Brain microvascular endothelial cell (primary cell): ENCODE measurements at regions not wholly inside any gene's neighbourhood (a gene's known extent, or its start where the extent isn't known, plus 50 kb on each side); places are given as distances from the start of the nearest gene placed in this dataset.
"Not testable (repeated sequence)": the region's sequence is repeated elsewhere in the genome, so short reads cannot be mapped to it uniquely, and the experiment has no call there.

Source experiments
- DNase-seq: peaks from one replicate; pipeline ENCODE4 v3.0.0-alpha.2; 2020
- H3K27ac ChIP-seq: fragments of 250-450 bp; sonication (Bioruptor Pico); 2 replicates; pipeline ENCODE4 v1.5.1; 2020; ENCODE audit warnings: mild to moderate bottlenecking, moderate library complexity
- H3K27me3 ChIP-seq: fragments of 250-450 bp; sonication (Bioruptor Pico); replicated peaks from 2 replicates; pipeline ENCODE4 v1.5.1; 2020; ENCODE audit warnings: mild to moderate bottlenecking
- H3K36me3 ChIP-seq: fragments of 250-450 bp; sonication (Bioruptor Pico); replicated peaks from 2 replicates; pipeline ENCODE4 v1.5.1; 2020; ENCODE audit warnings: mild to moderate bottlenecking
- H3K4me3 ChIP-seq: 2 replicates; pipeline ENCODE4 v1.5.1; 2011; ENCODE audit warnings: low read depth, mild to moderate bottlenecking, control low read depth, low read length, moderate library complexity
- in situ Hi-C: cut with HindIII; loops from 2 replicates; pipeline ENCODE4 v1.10.0; 2017; ENCODE audit warnings: low sequenced_read_pairs, low pct_ligation_motif_present
- TF ChIP-seq, protein P1 (sequence below): IDR thresholded peaks from 2 replicates; pipeline ENCODE4 v1.5.1; 2011; ENCODE audit warnings: low read depth, mild to moderate bottlenecking, moderate library complexity, low read length, control low read depth, inconsistent platforms; ENCODE audit errors: missing control alignments

DNA sequence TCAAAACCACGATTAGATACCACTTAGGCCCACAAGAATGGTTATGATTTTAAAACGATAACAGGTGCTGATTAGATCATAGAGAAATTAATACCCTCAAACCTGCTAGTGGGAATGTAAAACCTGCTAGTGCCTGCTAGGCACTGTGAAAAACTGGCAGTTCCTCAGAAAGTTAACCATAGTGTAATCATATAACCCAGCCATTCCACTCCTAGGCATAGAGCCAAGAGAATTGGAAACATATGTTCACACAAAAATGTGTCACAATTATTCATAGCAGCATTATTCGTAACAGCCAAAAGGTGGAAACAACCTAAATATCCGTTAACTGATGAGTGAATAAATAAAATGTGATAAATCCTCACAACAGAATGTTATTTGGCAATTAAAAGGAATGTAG lies 122.2 kb upstream of the SYN3 start:
- H3K4me3 ChIP-seq: no peak overlapping the region
- in situ Hi-C loops: no loop called here
- no peaks in the 10 kb centered on the region for H3K36me3 ChIP-seq
- H3K27me3 ChIP-seq: no peaks in the 10 kb centered on the region
- no peak overlapping the region for H3K27ac ChIP-seq
- no peak for DNase-seq
- TF ChIP-seq, protein P1, sequence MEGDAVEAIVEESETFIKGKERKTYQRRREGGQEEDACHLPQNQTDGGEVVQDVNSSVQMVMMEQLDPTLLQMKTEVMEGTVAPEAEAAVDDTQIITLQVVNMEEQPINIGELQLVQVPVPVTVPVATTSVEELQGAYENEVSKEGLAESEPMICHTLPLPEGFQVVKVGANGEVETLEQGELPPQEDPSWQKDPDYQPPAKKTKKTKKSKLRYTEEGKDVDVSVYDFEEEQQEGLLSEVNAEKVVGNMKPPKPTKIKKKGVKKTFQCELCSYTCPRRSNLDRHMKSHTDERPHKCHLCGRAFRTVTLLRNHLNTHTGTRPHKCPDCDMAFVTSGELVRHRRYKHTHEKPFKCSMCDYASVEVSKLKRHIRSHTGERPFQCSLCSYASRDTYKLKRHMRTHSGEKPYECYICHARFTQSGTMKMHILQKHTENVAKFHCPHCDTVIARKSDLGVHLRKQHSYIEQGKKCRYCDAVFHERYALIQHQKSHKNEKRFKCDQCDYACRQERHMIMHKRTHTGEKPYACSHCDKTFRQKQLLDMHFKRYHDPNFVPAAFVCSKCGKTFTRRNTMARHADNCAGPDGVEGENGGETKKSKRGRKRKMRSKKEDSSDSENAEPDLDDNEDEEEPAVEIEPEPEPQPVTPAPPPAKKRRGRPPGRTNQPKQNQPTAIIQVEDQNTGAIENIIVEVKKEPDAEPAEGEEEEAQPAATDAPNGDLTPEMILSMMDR: no peak

DNA sequence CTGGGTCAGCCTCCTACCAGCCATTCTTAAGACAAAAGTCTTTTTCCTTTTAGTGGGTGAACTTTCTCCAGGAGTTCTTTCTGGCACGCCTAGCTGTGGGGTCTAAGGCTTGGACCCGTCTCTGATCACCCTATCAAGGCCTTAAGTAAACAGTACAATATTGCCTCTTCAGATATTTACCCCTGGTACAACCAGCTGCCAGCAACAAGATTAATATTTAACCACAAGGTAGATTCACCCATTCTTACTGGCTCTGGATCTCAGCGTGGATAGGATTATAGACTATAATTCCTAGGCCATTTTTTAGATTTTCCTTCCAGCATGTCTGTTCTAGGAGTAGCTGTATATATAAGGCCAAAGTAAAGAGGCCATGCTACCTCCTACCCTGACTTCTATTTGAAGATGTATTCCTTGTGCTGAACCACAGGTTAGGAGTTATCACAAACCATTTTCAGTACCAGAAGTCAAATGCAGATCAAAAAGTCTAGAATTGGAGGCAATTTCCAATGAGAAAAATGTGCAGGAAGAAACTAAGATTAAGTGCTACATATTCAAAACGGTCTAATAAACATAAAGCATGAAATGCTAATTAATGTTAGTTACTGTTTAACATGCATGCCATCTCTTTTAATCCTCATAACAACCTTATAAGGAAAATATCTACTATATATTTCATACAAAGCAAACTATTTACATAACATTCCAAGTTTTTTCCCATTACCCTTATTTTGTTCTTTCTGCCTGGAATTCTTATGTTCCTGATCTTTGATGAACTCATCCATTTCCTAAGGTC lies 110.0 kb upstream of the SYN3 start:
- TF ChIP-seq, protein P1: no peak
- H3K27ac ChIP-seq: no peak overlapping the region
- H3K27me3 ChIP-seq: no peaks in the 10 kb centered on the region
- no peak overlapping the region for H3K4me3 ChIP-seq
- no peak for DNase-seq
- in situ Hi-C loops: no loop called here
- H3K36me3 ChIP-seq: no peaks in the 10 kb centered on the region

DNA sequence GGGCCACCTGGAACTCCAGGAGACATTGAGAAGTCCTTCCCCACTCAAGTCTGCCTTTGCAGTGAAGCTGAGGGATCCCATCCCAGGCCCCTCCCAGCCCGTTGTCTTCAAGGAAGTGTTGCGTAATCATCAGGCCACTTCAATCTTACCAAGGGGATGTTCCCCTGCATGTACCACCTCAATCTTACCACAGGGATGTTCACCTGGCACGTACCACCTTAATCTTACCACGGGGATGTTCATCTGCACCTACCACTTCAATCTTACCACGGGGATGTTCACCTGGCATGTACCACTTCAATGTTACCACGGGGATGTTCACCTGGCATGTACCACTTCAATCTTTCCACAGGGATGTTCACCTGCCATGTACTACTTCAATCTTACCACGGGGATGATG lies 108.0 kb upstream of the SYN3 start:
- TF ChIP-seq, protein P1: no peak
- H3K27ac ChIP-seq: no peak overlapping the region
- in situ Hi-C loops: no loop called here
- no peak overlapping the region for H3K4me3 ChIP-seq
- no peaks in the 10 kb centered on the region for H3K36me3 ChIP-seq
- H3K27me3 ChIP-seq: no peaks in the 10 kb centered on the region
- DNase-seq: no peak

DNA sequence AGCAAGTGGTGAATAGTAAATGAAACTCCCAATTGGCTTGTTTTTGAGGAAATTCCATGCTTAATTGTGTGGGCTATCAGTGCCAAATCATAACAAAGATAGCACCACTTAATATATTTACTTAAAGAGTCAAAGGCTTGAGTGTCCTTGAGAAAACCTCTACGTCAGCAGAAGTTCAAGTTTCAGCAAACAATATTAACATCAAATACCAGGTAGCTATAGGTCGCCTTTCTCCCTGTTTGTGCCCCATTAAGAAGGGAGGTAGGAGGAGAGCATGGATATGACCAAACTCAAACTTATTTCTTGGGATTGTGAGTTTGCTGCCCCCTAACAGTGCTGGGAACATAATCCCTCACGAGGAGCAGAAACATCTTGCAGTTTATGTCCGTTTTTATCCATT lies 105.6 kb upstream of the SYN3 start:
- no peak for DNase-seq
- TF ChIP-seq, protein P1: no peak
- H3K27ac ChIP-seq: no peak overlapping the region
- no peaks in the 10 kb centered on the region for H3K36me3 ChIP-seq
- in situ Hi-C loops: no loop called here
- H3K4me3 ChIP-seq: no peak overlapping the region
- no peaks in the 10 kb centered on the region for H3K27me3 ChIP-seq

DNA sequence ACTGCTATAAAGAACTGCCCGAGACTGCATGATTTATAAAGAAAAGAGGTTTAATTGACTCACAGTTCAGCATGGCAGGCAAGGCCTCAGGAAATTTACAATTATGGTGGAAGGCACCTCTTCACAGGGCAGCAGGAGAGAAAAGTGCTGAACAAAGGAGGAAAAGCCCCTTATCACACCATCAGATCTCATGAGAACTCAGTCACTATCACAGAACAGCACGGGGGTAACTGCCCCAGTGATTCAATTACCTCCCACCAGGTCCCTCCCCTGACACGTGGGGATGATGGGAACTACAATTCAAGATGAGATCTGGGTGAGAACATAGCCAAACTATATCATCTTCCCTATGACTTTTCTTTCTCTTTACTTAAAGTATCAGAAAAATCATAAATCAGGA lies 104.0 kb upstream of the SYN3 start:
- Histone ChIP-seq H3K36me3 (no peaks in the 10 kb centered on the region), H3K27me3 (no peaks in the 10 kb centered on the region), H3K27ac (no peak overlapping the region), H3K4me3 (no peak overlapping the region)
- in situ Hi-C loops: no loop called here
- DNase-seq: no peak
- TF ChIP-seq, protein P1: no peak

DNA sequence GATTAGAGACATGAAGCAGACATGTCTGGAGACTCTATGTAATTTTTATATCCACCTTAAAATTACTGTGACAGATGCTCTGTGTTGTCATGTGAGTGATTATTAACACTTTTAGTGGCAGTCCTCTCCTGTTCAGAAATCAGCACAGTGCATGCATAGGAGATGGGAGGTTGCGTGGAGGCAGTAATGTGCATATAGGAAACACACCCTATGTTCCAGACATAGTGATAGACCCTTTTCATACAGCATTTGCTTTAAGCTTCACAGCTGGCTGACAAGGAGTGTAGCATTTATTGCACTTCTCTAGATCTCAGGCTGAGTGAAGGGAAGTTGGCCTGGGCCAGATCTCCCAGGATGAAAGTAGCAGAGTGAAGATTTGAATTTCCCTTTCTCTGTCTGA lies 102.3 kb upstream of the SYN3 start:
- DNase-seq: no peak
- no peak overlapping the region for H3K4me3 ChIP-seq
- H3K27me3 ChIP-seq: no peaks in the 10 kb centered on the region
- H3K36me3 ChIP-seq: no peaks in the 10 kb centered on the region
- in situ Hi-C loops: no loop called here
- TF ChIP-seq, protein P1: no peak
- H3K27ac ChIP-seq: no peak overlapping the region

DNA sequence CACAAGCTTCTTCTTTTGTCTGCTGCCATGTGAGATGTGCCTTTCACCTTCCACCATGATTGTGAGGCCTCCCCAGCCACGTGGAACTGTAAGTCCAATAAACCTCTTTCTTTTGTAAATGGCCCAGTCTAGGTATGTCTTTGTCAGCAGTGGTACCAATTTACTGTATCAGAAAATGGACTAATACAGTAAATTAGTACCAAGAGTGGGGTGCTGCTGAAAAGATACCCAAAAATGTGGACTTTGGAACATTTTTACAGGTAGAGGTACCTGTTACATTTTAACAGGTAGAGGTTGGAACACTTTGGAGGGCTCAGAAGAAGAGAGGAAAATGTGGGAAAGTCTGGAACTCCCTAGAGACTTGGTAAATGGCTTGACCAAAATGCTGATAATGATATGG lies 96.8 kb upstream of the SYN3 start:
- H3K27me3 ChIP-seq, DNase-seq, H3K36me3 ChIP-seq, H3K27ac ChIP-seq, in situ Hi-C loops, H3K4me3 ChIP-seq: not testable (repeated sequence)
